ENCODE measurements at regions not wholly inside any gene's neighbourhood (a gene's known extent, or its start where the extent isn't known, plus 50 kb on each side); places are given as distances from the start of the nearest gene placed in this dataset.
A peak's percentile ranks its signal among the peaks of the same experiment; 100 is the strongest.

GRCh38 chr1:98005326-98006010 lies 84.6 kb upstream of the DPYD start:
- Histone ChIP-seq H3K4ac (ENCODE audit: low read depth, low read length) (no peak overlapping the region), H3K4me3 (ENCODE audit: low read depth, low read length) (no peak overlapping the region), H3K36me3 (ENCODE audit: control insufficient read depth in 1 of 2, insufficient read depth in 2 of 2, low read length in 2 of 2) (no peaks in the 10 kb centered on the region), H2AFZ (ENCODE audit: insufficient read depth, low read length, poor library complexity) (no peak overlapping the region), H3K27ac (ENCODE audit: low read depth, low read length) (no peak overlapping the region), H3K27me3 (ENCODE audit: insufficient read depth, low read length) (no peaks in the 10 kb centered on the region), H4K8ac (ENCODE audit: low read depth, low read length) (no peak overlapping the region), H2BK12ac (ENCODE audit: low read length) (no peak overlapping the region), H4K91ac (ENCODE audit: low read depth, low read length) (no peak overlapping the region), H3K9ac (ENCODE audit: low read length) (no peak overlapping the region), H2AK5ac (ENCODE audit: low read length) (no peak overlapping the region), H3K14ac (ENCODE audit: low read length) (no peak overlapping the region), H3K79me2 (ENCODE audit: control insufficient read depth, insufficient read depth, low read length, poor library complexity) (no peaks in the 10 kb centered on the region), H3K9me3 (ENCODE audit: insufficient read depth, low read depth, low read length) (no peaks in the 10 kb centered on the region), H3K4me2 (ENCODE audit: low read length) (no peak overlapping the region), H3K23ac (ENCODE audit: low read length) (no peak overlapping the region), H3K4me1 (ENCODE audit: control insufficient read depth in 1 of 2, insufficient read depth in 2 of 2, low read length in 2 of 2) (peaks cover 0 to under 1% of the 10 kb centered on the region in 2 experiments), H3K18ac (ENCODE audit: low read length) (no peak overlapping the region), H2BK5ac (ENCODE audit: low read depth, low read length, poor library complexity) (no peak overlapping the region), H2BK120ac (ENCODE audit: insufficient read depth, low read length, poor library complexity) (no peak overlapping the region), H3K79me1 (ENCODE audit: low read length) (no peaks in the 10 kb centered on the region), H4K12ac (ENCODE audit: low read depth, low read length) (no peak overlapping the region)
- peak; percentile 33 to 81 for DNase-seq

- H3K36me3 ChIP-seq (ENCODE audit: control insufficient read depth in 1 of 2, insufficient read depth in 2 of 2, low read length in 2 of 2), result no peaks in the 10 kb centered on the region
- no peak for DNase-seq
- H2BK5ac ChIP-seq (ENCODE audit: low read depth, low read length, poor library complexity), result no peak overlapping the region
- H3K4ac ChIP-seq (ENCODE audit: low read depth, low read length), result no peak overlapping the region
- H2AFZ ChIP-seq (ENCODE audit: insufficient read depth, low read length, poor library complexity), result no peak overlapping the region
- no peak overlapping the region for H2BK12ac ChIP-seq (ENCODE audit: low read length)
- H4K12ac ChIP-seq (ENCODE audit: low read depth, low read length), result no peak overlapping the region
- no peak overlapping the region for H3K9ac ChIP-seq (ENCODE audit: low read length)
- no peak overlapping the region for H4K91ac ChIP-seq (ENCODE audit: low read depth, low read length)
- peaks cover 0 to 4% of the 10 kb centered on the region in 2 experiments for H3K4me1 ChIP-seq (ENCODE audit: control insufficient read depth in 1 of 2, insufficient read depth in 2 of 2, low read length in 2 of 2)
- H3K14ac ChIP-seq (ENCODE audit: low read length), result no peak overlapping the region
- H3K79me2 ChIP-seq (ENCODE audit: control insufficient read depth, insufficient read depth, low read length, poor library complexity), result no peaks in the 10 kb centered on the region
- no peak overlapping the region for H3K18ac ChIP-seq (ENCODE audit: low read length)
- no peak overlapping the region for H2BK120ac ChIP-seq (ENCODE audit: insufficient read depth, low read length, poor library complexity)
- no peak overlapping the region for H4K8ac ChIP-seq (ENCODE audit: low read depth, low read length)
- H3K4me3 ChIP-seq (ENCODE audit: low read depth, low read length), result no peak overlapping the region
- no peaks in the 10 kb centered on the region for H3K27me3 ChIP-seq (ENCODE audit: insufficient read depth, low read length)
- no peak overlapping the region for H3K27ac ChIP-seq (ENCODE audit: low read depth, low read length)
- WGBS (ENCODE audit: extremely low coverage, insufficient coverage, insufficient read length), result no CpG with 5 or more reads among the region's 1 CpG
- no peak overlapping the region for H3K23ac ChIP-seq (ENCODE audit: low read length)
- H3K79me1 ChIP-seq (ENCODE audit: low read length), result no peaks in the 10 kb centered on the region
- no peaks in the 10 kb centered on the region for H3K9me3 ChIP-seq (ENCODE audit: insufficient read depth, low read depth, low read length)
- no peak overlapping the region for H2AK5ac ChIP-seq (ENCODE audit: low read length)
- H3K4me2 ChIP-seq (ENCODE audit: low read length), result no peak overlapping the region
These were observed 82.6 kb upstream of the DPYD start for GRCh38 chr1:98003442-98003841.

GRCh38 chr1:98002288-98002687 lies 81.5 kb upstream of the DPYD start:
- no peak overlapping the region for H3K27ac ChIP-seq (ENCODE audit: low read depth, low read length)
- H3K9ac ChIP-seq (ENCODE audit: low read length), result no peak overlapping the region
- H4K8ac ChIP-seq (ENCODE audit: low read depth, low read length), result no peak overlapping the region
- no peak overlapping the region for H2AK5ac ChIP-seq (ENCODE audit: low read length)
- peaks cover 0 to 4% of the 10 kb centered on the region in 2 experiments for H3K4me1 ChIP-seq (ENCODE audit: control insufficient read depth in 1 of 2, insufficient read depth in 2 of 2, low read length in 2 of 2)
- no peaks in the 10 kb centered on the region for H3K36me3 ChIP-seq (ENCODE audit: control insufficient read depth in 1 of 2, insufficient read depth in 2 of 2, low read length in 2 of 2)
- no peak overlapping the region for H2BK12ac ChIP-seq (ENCODE audit: low read length)
- H3K4me2 ChIP-seq (ENCODE audit: low read length), result no peak overlapping the region
- WGBS (ENCODE audit: extremely low coverage, insufficient coverage, insufficient read length), result no CpG with 5 or more reads among the region's 2 CpGs
- no peaks in the 10 kb centered on the region for H3K79me1 ChIP-seq (ENCODE audit: low read length)
- no peak overlapping the region for H2BK120ac ChIP-seq (ENCODE audit: insufficient read depth, low read length, poor library complexity)
- H3K27me3 ChIP-seq (ENCODE audit: insufficient read depth, low read length), result no peaks in the 10 kb centered on the region
- no peak overlapping the region for H3K14ac ChIP-seq (ENCODE audit: low read length)
- no peak overlapping the region for H3K23ac ChIP-seq (ENCODE audit: low read length)
- no peak overlapping the region for H2BK5ac ChIP-seq (ENCODE audit: low read depth, low read length, poor library complexity)
- no peaks in the 10 kb centered on the region for H3K9me3 ChIP-seq (ENCODE audit: insufficient read depth, low read depth, low read length)
- no peaks in the 10 kb centered on the region for H3K79me2 ChIP-seq (ENCODE audit: control insufficient read depth, insufficient read depth, low read length, poor library complexity)
- DNase-seq, result no peak
- H3K4ac ChIP-seq (ENCODE audit: low read depth, low read length), result no peak overlapping the region
- no peak overlapping the region for H3K4me3 ChIP-seq (ENCODE audit: low read depth, low read length)
- H2AFZ ChIP-seq (ENCODE audit: insufficient read depth, low read length, poor library complexity), result no peak overlapping the region
- H4K12ac ChIP-seq (ENCODE audit: low read depth, low read length), result no peak overlapping the region
- H3K18ac ChIP-seq (ENCODE audit: low read length), result no peak overlapping the region
- H4K91ac ChIP-seq (ENCODE audit: low read depth, low read length), result no peak overlapping the region

- H3K4ac ChIP-seq (ENCODE audit: low read depth, low read length), result no peak overlapping the region
- H3K4me2 ChIP-seq (ENCODE audit: low read length), result no peak overlapping the region
- no peak overlapping the region for H2BK12ac ChIP-seq (ENCODE audit: low read length)
- no peak overlapping the region for H3K18ac ChIP-seq (ENCODE audit: low read length)
- H3K4me3 ChIP-seq (ENCODE audit: low read depth, low read length), result no peak overlapping the region
- H2BK120ac ChIP-seq (ENCODE audit: insufficient read depth, low read length, poor library complexity), result no peak overlapping the region
- no peak overlapping the region for H2BK5ac ChIP-seq (ENCODE audit: low read depth, low read length, poor library complexity)
- peaks cover 0 to 4% of the 10 kb centered on the region in 2 experiments for H3K4me1 ChIP-seq (ENCODE audit: control insufficient read depth in 1 of 2, insufficient read depth in 2 of 2, low read length in 2 of 2)
- H3K23ac ChIP-seq (ENCODE audit: low read length), result no peak overlapping the region
- H3K79me1 ChIP-seq (ENCODE audit: low read length), result no peaks in the 10 kb centered on the region
- no peak overlapping the region for H3K9ac ChIP-seq (ENCODE audit: low read length)
- H3K36me3 ChIP-seq (ENCODE audit: control insufficient read depth in 1 of 2, insufficient read depth in 2 of 2, low read length in 2 of 2), result no peaks in the 10 kb centered on the region
- H3K9me3 ChIP-seq (ENCODE audit: insufficient read depth, low read depth, low read length), result no peaks in the 10 kb centered on the region
- H3K27ac ChIP-seq (ENCODE audit: low read depth, low read length), result no peak overlapping the region
- no peak overlapping the region for H4K12ac ChIP-seq (ENCODE audit: low read depth, low read length)
- no peak overlapping the region for H4K8ac ChIP-seq (ENCODE audit: low read depth, low read length)
- no peak overlapping the region for H2AK5ac ChIP-seq (ENCODE audit: low read length)
- no peaks in the 10 kb centered on the region for H3K79me2 ChIP-seq (ENCODE audit: control insufficient read depth, insufficient read depth, low read length, poor library complexity)
- no peak overlapping the region for H4K91ac ChIP-seq (ENCODE audit: low read depth, low read length)
- H2AFZ ChIP-seq (ENCODE audit: insufficient read depth, low read length, poor library complexity), result no peak overlapping the region
- no peak overlapping the region for H3K14ac ChIP-seq (ENCODE audit: low read length)
- H3K27me3 ChIP-seq (ENCODE audit: insufficient read depth, low read length), result no peaks in the 10 kb centered on the region
- DNase-seq, result no peak
- no CpG with 5 or more reads among the region's 1 CpG for WGBS (ENCODE audit: extremely low coverage, insufficient coverage, insufficient read length)
These were observed 80.9 kb upstream of the DPYD start for GRCh38 chr1:98001764-98002163.

Measured in trophoblast cell (in vitro differentiated cells and primary cell).